ENCODE measurements at regions not wholly inside any gene's neighbourhood (a gene's known extent, or its start where the extent isn't known, plus 50 kb on each side); places are given as distances from the start of the nearest gene placed in this dataset.
"Not testable (repeated sequence)": the region's sequence is repeated elsewhere in the genome, so short reads cannot be mapped to it uniquely, and the experiment has no call there.

DNA sequence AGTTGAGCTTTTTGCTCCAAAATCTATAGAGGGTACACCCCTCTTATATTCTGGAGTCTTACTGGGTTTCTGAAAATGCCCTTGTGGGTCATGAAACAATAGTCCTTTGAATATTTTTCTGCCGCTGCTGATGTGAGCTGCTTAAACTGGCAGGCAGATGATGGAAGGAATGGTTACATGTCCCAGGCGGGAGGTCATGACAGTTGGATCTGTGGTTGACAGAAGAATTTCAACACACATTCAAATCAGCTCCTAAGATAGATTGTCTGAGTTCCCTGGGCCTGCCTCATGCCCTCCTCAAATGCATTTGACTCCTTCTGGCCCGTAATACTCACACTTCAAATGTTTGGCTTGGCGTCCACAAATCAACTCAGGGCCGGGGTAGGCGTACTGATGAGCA is 105.0 kb upstream of the IKBKE start:
- DNase-seq: not testable (repeated sequence)

DNA sequence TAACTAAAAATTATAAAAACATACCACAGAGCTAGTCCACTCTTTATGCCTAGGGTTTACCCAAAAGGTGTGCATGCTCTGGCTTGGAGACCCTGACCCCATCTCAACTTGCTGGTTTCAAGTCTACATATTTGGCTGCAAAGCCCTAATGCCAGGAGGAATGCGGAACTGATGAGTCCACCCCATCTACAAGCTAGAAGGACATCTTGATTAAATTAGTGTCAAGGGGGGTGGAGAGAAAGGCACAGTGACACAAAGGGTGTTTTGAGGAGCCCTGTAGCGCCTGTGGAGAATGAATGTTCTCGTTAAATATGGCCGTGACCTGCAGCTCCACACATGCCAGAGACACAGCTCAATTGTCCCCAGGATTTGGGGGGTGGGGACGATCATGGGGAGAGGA is 104.1 kb upstream of the IKBKE start:
- DNase-seq: not testable (repeated sequence)

DNA sequence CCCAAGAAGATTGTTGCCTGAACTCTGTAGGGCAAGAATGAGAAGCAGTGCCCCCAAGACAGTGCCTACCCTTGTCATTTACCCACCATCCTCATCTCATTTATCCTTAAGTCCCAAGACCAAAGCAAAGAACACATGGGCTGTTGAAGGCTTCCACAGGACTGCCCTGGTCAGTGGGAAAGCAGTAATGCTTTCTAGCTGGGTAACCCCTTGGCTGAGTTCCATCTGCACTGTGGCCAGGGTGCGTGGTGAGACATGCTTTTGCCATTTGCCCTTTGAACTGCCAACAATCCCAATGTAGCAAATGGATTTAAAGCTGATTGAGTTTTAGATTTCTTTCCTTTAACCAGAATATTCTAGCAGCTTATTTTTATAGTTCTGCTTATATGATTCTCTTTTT is 103.5 kb upstream of the IKBKE start:
- not testable (repeated sequence) for DNase-seq

DNA sequence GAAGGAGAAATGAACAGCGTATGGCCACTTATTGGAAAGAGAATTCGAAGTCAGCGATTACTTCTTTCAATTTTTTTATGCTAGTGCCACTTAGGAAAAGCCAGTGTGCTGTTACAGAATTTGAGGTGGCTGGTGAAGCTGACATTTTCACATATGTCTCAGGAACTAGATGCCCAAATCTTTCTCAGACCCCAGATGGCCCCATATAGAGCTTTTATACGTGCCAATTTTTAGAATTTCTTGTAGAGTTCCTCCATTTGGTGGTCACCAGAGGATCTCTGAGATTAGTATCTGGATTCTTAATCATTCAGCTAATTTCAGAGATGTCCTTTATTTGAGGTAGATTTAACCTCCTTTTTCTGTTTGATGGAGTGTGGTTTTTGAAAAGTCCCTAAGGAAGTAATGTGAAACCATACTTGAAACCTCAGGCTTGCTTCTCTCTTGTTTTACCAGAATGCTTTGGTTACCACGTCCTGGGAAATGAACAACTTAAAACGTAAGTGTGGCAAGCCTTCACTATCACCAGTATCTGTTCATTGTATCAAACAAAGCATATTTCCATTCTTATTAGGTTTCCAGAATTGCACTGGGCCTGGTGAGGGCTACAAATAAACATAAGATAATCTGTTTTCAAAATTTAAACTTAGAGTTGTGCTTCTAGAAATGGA is 102.2 kb upstream of the IKBKE start:
- DNase-seq: not testable (repeated sequence)

DNA sequence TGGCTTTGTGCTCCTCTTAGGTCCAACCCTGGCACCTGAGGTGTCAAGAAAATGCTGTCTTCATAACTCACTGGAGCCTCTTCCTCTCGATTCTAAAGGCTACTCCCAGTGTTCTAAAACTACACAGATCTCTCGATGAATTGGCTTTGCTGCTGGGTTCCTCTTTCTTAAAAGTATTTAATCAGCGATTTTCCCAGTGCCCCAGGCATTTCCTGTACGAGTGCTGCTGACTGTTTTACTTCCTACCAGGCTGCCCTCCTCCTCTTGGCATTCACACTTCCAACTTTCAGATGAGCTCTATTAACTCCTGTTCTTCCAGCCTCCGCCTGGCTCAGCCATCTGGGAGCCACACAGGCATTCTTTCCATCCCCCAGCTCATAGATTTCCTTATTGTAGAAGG is 95.6 kb upstream of the IKBKE start:
- not testable (repeated sequence) for DNase-seq

DNA sequence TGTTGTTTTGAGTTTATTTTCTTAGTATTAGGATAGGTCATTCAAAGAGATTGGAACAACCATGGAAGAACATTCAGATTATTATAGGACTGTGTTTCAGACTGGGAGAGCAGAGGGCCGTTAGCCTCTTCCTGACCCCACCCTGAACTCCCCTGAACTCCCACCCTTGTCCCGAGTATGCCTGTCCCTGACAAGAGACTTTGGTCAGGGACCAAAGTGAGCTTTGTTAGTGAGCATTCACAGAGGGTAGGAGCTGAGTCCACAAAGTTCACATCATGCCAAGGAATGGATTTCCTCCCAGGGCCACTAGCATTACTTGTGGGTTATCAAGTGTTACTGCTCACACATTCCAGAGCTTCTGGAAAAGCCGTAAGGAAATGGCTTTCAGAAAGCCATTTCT is 94.7 kb upstream of the IKBKE start:
- DNase-seq: not testable (repeated sequence)

DNA sequence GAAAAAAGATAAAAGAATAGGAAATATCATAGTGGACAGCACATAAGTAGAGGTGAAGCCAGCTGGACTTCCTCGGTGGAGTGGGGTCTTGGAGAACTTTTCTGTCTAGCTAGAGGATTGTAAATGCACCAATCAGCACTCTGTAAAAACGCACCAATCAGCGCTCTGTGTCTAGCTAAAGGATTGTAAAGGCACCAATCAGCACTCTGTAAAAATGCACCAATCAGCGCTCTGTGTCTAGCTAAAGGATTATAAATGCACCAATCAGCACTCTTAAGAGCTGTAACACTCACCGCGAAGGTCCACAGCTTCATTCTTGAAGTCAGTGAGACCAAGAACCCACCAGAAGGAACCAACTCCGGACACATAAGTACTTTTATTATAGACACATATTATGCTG is 91.8 kb upstream of the IKBKE start:
- DNase-seq: not testable (repeated sequence)

DNA sequence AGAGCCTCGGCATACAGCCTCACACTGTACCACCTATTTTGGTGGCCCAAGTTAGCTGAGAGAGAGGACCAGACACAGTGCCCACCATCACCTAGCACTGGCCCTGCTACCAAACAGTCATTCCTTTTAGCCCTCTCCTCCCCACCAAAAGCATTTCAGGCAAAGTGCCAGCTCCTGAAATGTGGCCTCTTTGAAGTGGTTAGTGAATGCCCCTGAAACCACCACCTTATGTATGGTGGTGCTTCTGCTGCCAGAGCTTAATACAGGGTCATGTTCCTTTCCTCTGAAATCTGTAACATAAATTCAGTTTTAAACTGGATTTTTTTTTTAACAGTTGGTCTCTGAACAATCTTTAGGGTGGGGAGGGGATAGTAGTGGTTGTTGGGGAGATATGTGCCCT is 91.0 kb upstream of the IKBKE start:
- DNase-seq: not testable (repeated sequence)

DNA sequence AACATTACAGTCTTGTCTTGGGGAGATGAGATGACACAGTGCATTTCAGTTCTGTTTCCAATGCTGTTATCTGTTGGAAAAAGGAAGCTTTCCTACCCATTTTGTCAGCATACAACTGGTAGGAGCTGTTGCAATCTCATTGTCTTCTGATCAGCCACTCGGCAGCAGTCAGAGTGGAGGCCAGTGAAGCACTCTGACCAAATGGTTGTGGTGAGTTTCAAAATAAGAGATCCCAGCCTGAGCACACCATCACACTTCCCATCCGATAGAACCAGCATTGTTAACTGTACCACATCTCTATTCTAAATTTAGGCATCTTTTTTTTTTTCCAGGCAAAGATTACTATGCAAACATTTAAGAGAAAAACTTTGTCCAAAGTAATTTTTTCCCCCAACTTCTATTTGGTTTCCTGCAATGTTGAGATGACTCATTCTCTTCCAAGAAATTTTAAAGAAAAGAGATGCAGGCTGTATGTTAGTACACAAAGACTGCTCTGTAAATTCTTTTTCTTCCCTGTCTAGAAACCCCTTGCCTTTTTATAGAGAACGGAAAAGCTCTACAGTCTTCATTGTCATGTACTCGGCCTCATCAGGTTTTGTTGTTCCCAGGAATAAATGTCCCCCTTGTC is 90.0 kb upstream of the IKBKE start:
- not testable (repeated sequence) for DNase-seq

DNA sequence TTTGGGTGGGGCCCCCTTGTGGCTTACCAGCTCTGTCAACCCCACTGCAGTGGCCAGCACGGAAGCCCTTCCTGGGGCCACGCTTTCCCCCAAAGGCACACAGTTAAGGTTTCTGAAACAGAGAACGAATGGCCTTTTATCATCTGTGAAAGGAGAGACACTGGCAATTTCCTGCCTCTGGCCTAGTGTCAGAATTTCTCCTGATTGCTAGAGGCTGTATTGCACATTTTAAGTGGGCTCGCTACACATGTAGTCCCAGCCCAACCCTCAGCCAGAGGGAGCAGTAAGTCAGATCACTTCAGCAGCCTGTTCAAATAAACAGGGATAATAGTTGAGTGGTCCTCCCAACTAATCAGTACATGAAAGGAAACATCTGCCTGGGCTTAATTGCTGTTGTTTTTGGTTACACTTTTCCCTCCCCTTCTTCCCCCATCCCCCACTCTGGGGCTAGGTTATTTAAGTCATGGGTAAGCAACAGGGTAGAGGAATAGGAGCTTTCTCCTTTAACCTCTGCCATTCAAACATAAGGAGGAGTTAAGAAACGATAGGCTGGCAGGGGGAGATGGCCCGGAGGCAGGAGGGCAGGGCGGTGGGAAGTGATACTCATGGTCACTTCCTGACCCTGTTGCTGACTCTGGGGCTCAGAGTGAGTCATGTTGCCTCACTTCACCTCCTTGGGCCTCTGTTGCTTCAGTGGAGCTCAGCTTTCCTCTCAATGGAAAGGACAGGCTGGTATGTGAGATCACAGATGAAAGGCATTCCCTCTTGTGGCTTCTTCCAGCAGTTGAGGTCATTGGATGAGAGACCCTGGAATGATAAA is 89.3 kb upstream of the IKBKE start:
- peak; percentile 82 for DNase-seq

DNA sequence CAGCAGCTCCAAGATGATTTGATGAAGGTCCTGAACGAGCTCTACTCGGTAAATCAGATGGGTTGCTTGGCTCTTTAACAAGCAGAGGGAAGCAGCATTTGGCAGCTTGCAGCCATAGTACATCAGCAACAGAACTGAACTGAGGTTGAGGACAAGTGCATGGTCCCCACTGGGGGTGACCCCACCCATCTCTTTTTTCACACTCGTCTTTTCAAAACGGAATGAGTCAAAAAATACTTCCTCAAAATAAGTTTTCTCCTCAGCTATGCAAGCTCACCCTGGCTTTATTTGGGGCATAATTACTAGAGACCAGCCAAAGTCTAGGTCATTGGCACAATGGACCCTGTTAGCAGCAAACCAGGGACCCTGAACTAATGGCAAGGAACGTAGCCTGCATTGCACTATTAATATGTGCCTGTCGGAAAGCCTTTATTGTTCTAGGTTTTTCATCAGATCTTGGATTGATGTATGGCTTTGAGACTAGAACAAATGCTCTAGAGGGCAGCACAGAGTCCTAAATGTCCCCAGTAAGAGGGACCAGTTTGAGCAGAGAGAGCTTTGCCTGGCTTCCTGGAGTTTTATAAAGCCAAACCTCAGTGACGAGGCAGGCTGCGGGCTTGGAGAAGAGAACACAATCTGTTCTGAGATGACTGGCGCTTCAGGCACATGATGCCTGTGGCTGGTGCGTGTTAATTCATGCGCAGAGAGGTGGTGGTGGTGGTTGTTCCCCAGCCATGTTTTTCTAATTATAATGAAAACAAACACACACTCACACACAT is 86.1 kb upstream of the IKBKE start:
- DNase-seq: peak; percentile 76

DNA sequence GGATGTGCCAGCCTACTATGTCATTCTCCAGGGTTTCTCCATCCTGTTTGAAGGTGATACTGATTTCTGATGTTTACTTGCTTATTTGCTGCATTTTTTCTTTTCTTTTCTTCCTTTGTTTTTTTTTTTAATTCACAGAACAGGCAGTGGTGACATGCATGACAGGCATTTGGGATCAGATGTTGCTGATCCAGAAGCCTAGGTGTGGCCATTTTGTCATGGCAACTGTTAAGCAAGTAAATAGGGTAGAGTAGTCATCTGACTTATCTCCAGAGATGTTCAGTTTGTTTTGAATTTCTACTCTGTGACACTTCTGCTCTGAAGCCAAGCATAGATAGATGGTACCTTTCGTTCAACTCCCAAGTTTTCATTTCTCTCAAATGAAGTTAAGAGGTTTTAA is 85.4 kb upstream of the IKBKE start:
- not testable (repeated sequence) for DNase-seq

DNA sequence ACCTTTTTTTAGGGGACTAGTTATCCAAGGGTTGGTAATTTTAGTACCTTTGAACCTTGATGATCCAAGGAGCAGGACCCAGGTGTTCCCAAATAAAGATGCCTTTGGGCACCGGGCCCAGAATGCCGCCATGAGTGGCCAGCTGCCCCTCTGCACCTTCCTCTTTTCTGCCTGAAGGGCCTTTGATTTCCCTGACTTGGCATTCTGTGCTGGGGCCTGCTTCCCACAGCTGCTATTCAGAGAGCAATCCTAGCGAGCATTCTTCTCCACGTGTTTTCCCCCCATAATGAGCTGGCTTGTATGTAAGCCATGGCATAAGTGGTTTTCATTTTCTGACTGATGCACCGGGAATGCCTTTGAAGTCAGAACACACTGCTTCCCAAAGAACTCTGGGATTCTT is 82.6 kb upstream of the IKBKE start:
- DNase-seq: not testable (repeated sequence)

DNA sequence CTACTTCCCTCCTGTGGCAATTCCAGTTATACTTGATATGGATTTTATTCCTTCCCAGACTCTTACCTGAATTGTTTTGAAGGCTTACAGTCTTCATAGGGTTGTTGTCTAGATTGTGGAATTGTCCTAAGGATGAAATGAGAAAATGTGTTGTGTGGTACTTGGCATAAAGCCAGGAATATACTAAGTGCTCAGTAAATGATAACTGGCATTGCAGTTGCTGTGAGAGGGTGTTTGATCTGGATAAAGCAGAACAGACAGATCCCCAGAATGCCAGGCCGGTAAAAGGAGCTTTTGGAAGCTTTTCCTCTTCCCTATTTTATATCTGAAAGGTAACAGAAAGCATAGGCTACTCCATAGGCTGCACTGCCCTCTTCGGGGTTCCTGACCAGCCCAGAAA is 78.4 kb upstream of the IKBKE start:
- not testable (repeated sequence) for DNase-seq

DNA sequence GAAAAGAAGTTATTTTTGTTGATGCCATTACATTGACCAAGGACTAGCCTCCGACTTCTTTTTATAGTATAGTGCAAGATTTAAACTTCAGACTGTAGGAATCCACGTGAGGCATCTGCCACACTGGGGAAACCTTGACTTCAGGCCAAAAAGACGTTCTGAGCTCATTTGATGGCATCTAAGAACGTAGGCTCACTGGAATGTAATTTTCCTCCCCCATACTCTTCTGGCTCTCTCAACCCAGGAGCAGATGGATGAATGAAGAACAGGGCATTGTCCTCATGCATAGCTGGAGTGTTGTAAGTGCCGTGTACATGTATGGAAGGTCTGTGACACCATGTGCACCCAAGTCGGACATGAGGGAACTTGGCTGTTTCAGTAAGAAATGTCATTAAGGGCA is 72.8 kb upstream of the IKBKE start:
- not testable (repeated sequence) for DNase-seq

DNA sequence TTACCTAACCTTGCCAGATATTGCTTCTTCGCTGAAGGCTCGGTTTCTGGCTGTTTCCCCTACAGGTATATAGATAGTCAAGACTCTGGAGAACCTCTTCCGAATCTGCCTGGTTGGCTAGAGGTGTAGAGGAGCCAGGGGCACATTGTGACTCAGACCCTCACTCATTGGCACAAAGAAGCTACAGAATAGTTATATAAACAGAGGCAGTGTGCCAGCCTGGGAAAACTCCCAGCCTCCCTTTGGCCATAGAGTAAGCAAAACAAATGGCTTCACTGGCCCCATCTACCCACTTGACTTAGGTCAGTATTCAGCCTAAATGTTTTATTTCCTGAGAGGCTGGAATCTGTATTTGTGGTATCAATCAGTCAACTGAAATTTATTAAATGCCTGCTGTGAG is 72.0 kb upstream of the IKBKE start:
- DNase-seq: not testable (repeated sequence)

DNA sequence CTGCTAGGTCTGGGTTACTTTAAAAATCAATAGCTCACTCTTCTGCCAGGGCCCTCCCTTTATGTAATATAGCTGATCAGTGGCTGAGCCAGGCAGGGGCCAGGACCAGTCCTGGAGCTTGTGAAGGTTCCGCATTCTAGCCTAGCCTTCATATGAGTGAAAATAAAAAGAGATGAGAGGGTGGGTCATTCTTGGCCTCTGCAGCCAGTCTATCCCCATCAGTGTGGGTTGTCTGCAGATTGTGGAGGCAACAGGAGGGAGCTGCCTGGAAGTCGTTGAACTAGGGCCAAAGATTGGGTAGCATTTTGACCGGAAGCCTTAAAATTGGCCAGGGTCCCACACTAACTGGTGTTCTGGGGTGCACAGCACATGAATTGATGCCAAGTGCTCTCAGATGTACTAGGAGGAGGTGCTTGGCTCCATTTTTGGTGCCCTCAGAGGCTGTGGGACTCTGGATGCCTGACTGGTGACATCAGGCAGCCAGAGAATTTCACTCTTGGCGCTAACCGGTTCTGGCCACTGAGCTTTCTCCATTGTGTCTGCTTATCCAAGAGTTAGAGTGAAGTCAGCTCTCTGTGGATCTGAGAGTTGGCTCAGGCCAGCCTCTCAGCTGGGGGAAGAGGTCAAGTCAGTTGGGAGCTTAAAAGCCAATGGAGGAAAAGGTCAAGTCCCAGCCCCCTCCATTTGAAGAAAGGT is 66.5 kb upstream of the IKBKE start:
- not testable (repeated sequence) for DNase-seq

DNA sequence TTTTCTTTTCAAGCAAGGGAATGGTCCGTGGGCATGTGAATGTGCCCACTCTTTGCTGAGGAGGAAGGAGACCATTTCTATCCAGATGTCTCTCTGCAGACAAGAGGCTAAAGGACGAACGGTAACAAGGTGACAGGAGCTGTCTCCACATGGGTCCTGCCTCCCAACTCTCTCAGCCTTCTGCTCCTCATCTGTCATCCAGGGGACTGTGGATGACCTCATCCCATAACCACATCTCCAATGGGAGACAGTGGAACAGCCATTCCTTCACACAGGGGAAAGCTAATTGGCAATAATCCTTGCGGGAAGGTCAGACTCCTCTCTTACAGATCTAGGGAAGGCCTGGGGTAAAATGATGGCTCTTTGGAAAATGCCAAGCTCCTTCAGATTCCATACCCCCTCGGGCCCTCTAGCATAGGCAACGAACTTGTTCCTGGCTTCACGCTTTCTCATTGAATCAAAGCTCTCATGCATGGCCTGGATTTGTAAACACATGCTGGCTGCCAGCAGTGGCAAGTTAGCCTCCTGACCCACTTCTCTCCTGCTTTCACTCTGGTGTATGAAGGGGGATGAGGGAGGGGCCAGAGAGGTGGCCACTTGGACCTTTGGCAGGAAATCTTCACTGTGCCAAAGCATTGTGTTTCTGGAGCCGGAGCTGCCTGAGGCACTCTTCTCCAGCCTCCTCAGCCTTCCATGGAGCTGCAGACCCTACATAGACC is 65.8 kb upstream of the IKBKE start:
- DNase-seq: not testable (repeated sequence)

DNA sequence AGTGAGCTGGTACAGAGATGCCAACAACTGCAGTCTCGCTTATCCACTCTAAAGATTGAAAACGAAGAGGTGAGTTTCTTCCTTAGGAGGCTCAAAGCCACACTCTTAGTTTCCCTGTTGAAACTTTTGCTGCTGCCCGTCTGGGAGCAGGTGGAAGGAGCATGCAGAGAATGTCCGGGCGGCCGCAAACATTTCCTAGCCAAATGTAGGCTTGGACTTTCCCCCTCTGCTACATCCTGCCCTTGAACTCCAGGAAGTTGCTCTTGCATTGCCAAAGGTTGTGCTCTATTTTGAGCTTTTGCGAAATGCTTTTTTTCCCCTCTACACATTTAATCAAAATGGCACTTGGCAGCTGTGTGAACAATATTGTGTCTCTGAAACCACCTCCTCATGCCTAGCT is 65.0 kb upstream of the IKBKE start:
- not testable (repeated sequence) for DNase-seq

DNA sequence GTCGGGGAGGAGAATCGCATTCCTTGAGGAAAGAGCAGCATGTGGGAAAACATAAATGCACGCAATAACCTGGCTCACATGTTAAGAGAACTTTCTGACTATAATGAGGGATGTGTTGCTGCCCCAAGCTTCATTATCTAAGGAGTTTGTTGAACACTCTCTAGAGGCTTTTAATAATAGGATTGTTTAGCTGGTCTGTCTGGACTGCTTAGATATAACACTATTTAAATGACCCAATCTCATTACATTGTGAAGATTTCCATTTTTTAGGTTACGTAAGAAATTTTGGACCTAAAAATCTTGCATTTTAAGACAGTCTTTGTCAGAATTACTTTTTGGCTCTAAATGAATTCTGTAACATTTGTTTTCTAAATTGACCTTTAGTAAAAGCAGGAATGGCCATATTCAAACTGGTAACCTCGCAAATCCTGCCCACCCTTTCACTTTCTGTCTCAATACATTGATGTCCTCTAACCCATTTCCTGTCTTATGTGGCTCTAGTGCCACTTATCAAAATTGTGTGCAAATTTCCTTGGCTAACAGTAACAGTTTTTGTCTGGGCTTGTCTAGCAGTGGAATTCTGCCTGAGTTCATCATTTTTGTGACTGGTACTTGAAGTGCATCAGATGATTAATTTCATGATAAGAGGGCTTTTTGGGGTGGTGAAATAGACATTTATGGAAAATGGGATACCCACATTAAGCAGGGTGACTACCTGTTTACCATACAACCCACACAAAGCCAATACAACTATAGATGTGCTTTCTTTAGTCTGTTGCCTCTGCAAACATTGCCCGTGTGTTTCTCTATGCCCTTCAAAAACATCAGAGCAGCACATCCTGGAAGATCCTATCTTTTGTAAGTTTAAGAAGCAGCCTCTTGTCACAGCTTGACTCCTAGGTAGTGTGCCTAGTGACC is 61.6 kb upstream of the IKBKE start:
- DNase-seq: not testable (repeated sequence)

DNA sequence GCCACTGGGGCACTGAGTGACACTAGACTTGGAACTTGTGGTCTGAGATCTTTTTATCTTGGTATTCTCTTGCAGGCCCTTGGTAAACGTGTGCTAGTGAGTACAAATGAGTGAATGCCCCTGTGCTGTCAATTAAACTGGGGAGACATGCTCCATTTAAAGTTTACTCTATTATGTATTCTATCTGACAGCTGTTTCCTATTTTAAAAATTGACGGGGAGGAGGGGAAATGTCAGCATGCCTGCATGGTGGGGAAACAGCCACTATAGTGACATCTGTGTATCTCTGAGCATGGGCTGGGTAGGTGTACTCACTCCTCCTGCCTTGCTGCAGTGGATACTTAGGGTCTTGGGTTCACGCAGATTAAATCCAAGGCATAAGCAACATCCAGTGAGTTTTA is 59.0 kb upstream of the IKBKE start:
- peak; percentile 39 for DNase-seq
